HG02610 (cell line): ENCODE measurements at regions not wholly inside any gene's neighbourhood (a gene's known extent, or its start where the extent isn't known, plus 50 kb on each side); places are given as distances from the start of the nearest gene placed in this dataset.

Experiments used
- ATAC-seq: cut with Tn5 transposase; IDR thresholded peaks from one replicate; pipeline ENCODE4 v1.9.1; 2021; ENCODE audit warnings: mild to moderate bottlenecking, moderate library complexity; ENCODE audit not compliant: unreplicated experiment

DNA sequence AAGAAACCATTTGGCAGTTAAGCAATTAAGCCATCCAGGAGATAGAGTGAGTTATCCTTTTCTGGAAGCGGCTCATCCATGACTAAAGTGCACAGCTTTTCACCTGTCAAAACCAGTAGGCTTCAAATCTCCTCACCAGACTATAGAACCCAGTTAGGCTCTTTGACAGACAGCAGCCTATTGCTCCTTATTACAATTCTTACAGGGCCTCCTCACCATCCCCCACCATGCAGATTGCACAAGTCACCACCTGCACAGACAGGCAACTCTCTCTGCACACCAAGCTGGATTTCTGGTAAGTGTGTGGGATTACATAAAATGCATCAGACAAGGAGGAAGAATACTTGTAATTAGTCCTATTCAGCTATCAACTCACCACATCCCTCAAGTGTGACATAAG lies 301.6 kb downstream of the SNX13 start:
- no peak for ATAC-seq

DNA sequence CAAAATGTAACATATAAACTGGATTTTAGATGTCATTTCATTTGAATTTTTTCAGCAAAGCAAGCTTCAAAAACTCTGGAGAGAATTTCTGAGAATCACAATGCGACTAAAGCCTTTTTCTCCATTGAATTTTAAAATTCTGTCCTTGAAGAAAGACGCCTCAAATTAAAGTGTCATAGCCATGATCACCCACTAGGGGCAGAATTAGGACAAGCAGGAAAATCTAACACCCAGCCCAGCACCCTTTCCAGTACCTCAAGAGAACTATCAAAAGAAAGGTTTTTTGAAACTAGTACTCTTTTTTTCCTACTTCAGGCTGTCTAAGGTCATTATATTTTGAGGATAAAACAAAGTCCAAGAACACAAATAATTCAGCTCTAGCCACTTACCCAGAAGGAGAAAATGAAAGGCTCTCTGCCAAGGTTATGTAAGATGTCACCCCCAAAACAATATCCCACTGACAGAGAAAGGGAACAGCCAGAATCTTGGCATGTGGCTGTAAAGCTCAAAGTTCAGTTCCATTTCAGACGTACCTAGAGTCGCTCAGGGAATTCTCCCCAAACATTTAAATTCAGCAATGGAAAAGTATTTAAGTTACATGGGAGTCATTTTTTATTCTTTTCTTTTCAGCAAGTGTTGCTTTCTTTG lies 299.4 kb downstream of the SNX13 start:
- no peak for ATAC-seq

GRCh38 chr7:17645500-17645899 lies 294.8 kb downstream of the SNX13 start:
- no peak for ATAC-seq

GRCh38 chr7:17646253-17646956 lies 293.9 kb downstream of the SNX13 start:
- ATAC-seq = no peak

DNA sequence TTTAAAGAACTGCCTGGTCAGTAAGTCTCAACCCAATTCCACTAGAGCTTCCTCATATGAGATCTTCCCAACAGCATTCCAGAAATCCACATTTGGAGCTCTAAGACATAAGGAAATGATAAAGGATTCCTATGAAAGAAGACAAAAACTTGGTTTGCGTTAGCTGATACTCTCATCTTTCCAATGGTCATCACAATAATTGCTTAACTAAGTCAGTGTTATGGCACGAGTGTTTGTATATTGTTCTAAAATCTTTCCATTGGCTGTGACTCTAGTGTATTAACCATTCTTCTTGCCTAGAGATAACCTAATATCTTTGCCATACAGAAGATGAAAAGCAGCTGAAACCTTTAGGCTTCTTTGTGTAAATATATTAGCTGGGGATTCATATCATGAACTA lies 289.0 kb downstream of the SNX13 start:
- no peak for ATAC-seq

- no peak for ATAC-seq
These were observed 288.4 kb downstream of the SNX13 start for GRCh38 chr7:17651863-17652385.

GRCh38 chr7:17654940-17655339 lies 285.4 kb downstream of the SNX13 start:
- ATAC-seq = no peak

DNA sequence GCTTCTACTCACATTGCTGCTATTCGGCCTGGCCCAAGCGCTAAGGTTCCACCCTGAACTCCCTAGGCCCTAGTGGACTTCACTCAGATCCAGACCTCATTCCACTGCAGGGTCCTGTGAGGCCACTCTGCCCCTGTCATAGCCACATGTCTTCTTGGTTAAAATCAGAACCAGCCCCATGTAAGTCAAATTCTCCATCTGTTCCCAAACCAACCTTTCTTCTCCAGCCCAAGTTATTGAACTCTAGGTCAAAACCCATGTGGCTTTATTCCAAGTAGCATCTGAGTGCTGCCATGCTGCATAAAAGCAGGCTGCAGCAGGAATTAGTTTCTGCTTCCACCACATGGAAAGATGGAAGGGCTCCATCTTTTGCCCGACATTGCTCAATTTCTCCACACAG lies 281.2 kb downstream of the SNX13 start:
- no peak for ATAC-seq

DNA sequence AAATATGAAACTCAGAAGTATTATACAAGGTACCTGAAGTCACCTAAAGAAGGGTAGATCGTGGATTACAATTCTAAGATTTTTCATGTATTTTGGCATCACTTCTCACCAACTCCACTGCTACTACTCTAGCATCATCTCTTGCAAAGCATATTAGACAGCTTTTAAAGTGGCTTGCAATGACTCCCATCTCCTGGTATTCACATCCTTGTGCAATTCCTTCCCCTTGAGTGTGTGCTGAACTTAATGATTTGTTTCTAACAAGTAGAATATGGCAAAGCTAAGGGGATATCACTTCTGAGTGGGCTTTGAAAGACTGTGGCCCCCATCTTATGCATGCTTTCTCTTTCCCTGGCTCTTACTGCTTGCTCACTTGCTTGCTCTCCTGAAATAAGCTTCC lies 280.2 kb downstream of the SNX13 start:
- ATAC-seq = no peak

- ATAC-seq = no peak
These were observed 278.2 kb downstream of the SNX13 start for GRCh38 chr7:17661982-17662585.

DNA sequence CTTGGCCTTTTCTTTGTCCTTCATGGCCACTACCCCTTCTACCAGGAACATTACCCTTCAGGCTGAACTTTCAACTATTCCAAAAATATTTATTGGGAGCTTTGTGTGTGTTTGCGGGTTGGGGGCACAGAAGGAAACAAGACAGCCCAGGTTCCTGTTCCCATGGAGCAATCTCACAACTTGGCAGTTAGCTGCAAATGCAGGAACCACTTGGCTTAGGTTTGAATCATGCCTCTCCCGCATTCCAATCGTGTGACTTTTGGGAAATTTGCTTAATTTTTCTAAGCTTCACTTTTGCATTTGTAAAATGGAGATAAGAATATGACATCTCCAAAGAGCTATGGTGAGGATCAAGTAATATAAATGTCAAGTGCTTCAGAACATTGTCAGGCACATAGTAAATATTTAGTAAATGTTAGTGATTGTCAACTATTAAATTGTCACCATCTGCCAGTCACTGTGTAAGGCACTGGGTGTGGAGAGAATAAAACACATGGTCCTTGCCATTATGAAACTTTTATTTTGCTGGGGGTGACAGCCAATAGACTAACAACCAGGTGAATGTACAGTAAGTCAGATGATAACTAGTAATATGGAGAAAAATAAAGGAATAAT lies 277.1 kb downstream of the SNX13 start:
- no peak for ATAC-seq

- ATAC-seq = no peak
These were observed 275.3 kb downstream of the SNX13 start for GRCh38 chr7:17665029-17665428.

DNA sequence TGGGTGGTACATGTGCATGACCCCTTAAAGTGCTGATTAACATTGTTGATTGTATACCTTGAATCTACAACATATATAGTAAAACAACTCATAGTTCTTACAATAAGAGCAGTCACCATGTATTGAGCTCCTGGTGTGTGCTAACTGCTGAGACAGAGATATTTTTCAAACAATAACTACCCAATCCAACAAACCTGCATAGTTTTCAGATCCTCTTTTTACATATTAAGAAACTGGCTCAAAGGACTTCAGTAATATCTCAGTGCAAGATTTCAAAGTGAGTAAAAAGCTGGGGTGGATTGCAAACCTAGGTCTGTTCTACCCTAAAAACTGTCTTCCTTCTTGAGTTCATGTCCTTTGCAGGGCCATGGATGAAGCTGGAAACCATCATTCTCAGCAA lies 272.2 kb downstream of the SNX13 start:
- ATAC-seq = no peak

DNA sequence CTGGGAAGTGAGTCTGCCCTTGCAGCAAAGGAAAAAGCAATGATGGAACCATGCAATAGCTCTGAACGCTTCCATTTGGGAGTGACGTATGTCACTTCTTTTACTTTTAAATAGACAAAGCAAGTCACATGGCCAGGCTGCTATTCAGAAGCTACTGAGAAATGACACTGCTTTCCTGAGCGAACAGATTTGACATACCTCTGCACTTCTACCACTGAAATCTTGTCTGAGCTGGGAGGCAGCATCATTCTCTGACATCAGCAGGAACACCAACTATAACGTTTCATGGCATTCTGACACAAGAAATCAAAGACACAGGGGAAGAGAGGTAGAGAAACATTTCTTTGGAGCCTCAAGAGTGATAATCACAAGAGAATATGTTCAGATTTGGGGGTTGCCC lies 271.1 kb downstream of the SNX13 start:
- ATAC-seq = no peak

DNA sequence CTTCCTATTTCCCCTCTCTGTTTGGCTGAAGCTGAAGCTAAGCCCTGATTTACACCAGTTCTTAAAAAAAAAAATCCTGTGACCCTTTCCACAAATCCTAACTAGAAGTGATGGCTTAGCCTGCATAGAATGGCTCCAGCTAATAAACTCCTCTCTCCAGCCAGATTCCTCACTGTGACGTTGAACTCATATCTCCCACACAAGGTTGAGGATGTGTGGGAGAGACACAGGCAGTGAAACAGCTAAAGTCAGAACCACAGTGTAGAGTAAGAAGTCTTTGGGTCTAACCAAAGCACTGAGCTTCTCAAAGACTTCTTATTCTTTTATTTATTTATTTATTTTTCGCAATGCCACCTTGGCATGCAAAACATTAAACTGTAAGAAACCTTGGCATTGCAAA lies 268.3 kb downstream of the SNX13 start:
- ATAC-seq = no peak

DNA sequence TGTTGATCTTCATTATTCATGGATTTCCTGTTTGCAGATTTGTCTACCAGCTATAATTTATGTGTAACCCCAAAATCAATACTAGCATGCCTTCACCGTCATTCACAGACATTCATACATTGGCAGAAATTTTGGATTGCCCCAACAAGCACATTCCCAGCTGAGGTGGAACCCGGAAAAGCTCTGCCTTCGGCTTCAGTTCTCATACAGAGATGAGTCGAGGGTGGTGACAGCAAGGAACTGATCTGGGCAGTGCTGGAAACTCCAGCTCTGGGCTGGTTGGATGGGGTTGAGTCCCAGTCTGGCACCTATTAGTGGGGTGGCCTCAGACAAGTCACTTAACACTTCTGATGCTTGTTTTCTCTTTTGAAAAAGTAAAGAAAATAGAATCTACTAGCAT lies 267.5 kb downstream of the SNX13 start:
- no peak for ATAC-seq

DNA sequence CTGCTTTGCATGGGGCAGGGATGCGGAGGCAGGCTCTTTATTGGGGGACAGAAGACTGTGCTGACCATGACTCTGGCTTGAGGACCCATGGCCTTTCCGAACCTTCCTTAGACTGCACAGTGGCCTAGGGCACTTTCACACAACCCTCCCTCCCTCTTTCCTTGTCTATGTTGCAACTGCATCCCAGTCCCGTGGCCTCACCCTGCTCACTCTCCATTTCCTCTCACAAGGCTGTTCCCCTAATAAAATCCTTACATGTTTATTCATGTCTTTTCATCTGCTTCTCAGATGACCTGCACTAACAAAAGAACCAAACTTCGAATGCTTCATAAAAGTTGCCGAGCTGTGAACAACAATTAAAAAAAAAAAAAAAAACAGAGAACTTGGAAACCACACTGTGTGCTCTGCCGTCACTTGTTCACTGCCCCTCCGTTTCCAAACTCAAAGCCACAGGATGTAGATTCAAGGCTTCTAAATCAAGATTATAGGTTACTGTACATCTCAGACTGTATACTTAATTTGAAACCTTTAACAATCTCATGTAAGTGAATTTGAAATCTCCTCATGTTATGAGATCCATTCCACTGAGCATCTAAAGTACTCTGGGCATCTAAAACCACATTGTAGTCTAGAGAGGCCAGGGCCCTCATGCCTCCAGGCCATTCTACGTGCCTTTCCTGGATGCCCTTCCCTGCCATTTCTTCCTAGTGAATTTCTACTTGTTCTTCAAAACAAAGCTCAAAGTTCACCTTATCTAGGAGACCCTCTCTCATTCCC lies 265.9 kb downstream of the SNX13 start:
- no peak for ATAC-seq

DNA sequence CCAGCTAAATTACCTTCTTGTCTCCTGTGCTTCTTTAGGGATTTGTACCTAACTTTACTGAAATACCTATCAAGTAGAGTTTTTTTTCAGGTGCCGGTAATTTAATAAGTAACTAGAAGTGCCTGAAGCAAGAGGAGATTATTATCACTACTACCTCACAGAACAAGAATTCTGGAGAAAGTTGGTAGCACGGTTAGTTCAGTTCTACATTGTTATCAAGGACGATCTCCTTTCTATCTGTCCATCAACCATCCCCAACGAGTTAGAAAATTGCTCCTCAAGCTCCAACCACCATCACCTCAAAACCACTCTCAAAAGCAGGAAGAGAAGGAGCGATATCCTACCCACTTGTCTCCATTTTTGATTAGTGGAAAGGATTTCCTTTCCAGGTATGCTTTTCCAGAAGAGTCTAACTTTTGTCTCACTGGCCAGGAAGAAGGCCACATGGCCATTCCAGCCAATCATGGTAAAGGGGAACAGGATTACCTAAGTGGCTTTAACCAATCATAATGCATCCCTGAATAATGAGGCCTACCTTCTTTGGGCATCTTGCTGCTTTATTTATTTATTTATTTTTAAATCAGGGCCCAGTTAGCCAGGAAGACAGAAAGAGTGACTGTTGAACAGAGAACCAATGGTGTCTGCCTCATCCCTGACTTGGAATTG lies 265.2 kb downstream of the SNX13 start:
- ATAC-seq = no peak

GRCh38 chr7:17677408-17677807 lies 262.9 kb downstream of the SNX13 start:
- no peak for ATAC-seq

DNA sequence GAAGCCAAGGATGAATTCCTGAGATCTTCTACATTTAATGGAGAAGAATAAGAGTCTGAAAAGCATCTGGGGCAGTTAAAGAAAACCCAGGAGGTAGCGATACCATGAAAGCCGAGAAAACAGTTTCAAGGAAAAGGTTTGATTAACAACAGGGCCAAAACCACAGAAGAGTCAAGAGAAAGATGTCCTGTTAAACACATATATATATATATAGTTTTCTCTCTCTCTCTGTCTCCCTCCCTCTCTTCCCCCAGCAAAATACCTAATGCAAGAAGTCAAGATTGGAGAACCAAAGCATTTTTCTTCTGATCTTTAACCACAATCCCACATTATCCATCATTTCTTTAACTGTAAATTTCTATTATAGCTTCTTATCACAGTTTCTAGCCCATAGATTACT lies 261.4 kb downstream of the SNX13 start:
- ATAC-seq = no peak
